OCI-LY3 (cell line): ENCODE measurements at regions not wholly inside any gene's neighbourhood (a gene's known extent, or its start where the extent isn't known, plus 50 kb on each side); places are given as distances from the start of the nearest gene placed in this dataset.

ENCODE experiments used
- EZH2phosphoT487 ChIP-seq: fragments of 200-600 bp; shearing (Covaris generic); IDR thresholded peaks from 2 replicates; pipeline ENCODE4 v1.6.1; 2018; ENCODE audit warnings: antibody characterized with exemption, mixed run types, low read depth
- TF ChIP-seq, protein P1 (sequence below): fragments of 200-600, 300-600 bp; sonication (generic); IDR thresholded peaks from 2 replicates; pipeline ENCODE4 v1.5.1; 2014; ENCODE audit warnings: antibody characterized with exemption, low read length, low read depth

DNA sequence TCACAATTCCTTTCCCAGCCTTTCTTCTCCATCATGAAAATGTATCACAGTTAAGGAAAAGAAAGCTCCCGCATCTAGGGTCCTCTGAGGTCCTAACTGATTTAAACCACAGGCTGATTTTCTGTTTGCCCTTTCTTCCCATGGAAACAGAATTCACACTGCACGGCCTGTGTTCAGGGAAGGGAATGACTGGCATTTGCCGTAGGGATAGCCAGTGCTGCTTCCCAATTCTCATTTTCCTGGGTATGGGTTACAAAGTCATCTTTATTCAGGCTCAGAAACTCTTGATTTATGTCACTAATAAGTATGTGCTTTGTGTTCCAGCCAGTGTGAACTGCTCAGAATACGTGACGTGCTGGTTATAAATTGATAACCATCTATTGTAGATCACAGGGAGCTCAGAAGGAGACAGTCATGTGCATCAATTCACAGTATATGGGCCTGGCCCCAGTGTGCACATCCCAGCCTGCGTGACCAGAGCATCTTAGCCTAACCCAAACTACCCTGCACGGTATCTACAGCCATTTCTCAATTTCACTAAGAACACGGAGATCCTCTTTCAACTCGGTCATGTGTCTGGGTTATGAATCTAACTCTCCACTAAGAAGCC lies 163.3 kb downstream of the LRRC30 start:
- TF ChIP-seq, protein P1, sequence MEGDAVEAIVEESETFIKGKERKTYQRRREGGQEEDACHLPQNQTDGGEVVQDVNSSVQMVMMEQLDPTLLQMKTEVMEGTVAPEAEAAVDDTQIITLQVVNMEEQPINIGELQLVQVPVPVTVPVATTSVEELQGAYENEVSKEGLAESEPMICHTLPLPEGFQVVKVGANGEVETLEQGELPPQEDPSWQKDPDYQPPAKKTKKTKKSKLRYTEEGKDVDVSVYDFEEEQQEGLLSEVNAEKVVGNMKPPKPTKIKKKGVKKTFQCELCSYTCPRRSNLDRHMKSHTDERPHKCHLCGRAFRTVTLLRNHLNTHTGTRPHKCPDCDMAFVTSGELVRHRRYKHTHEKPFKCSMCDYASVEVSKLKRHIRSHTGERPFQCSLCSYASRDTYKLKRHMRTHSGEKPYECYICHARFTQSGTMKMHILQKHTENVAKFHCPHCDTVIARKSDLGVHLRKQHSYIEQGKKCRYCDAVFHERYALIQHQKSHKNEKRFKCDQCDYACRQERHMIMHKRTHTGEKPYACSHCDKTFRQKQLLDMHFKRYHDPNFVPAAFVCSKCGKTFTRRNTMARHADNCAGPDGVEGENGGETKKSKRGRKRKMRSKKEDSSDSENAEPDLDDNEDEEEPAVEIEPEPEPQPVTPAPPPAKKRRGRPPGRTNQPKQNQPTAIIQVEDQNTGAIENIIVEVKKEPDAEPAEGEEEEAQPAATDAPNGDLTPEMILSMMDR, result no peak
- TF ChIP-seq EZH2phosphoT487, result no peak
